GM18867 (cell line): ENCODE measurements at regions not wholly inside any gene's neighbourhood (a gene's known extent, or its start where the extent isn't known, plus 50 kb on each side); places are given as distances from the start of the nearest gene placed in this dataset.
A peak's percentile ranks its signal among the peaks of the same experiment; 100 is the strongest.
"Not testable (repeated sequence)": the region's sequence is repeated elsewhere in the genome, so short reads cannot be mapped to it uniquely, and the experiment has no call there.

Experiments
- ATAC-seq: cut with Tn5 transposase; IDR thresholded peaks from one replicate; pipeline ENCODE4 v1.9.1; 2021; ENCODE audit warnings: mild to moderate bottlenecking, moderate library complexity; ENCODE audit not compliant: unreplicated experiment

GRCh38 chr4:54861201-54861600 lies 203.4 kb downstream of the KIT start:
- no peak for ATAC-seq

DNA sequence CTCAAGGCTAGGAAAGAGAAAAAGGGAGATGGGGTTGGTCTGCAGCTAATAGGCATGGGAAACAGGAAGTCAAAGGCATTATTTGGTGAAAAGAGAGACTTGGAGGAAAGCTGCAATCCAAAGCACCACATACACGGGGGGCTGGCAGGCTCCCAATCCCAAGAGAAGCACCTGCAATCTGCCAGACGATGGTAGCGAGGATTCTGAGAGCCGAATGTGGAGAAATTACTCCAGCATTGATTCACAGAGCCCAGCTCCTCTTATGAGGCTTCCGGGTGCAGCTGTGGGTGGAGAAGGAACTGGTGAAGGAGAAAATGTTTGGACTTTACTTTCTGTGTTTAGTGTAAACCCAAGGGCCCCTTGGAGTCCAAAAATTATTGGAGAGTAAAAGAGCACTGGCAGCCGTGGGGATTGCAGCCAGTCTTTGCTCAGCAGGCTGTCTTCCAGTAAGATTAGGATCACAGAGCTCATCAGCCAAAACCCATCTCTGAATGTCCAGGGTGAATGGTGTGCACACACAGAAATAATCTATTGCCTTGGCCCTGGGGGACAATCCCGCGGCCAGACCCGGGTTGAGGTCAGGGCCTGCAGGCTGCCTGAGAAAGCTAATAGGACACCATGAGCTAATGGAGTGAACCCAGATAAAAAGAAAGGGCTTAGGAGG lies 197.6 kb downstream of the KIT start:
- ATAC-seq = no peak

- ATAC-seq = no peak
These were observed 194.8 kb downstream of the KIT start for GRCh38 chr4:54852602-54853001.

DNA sequence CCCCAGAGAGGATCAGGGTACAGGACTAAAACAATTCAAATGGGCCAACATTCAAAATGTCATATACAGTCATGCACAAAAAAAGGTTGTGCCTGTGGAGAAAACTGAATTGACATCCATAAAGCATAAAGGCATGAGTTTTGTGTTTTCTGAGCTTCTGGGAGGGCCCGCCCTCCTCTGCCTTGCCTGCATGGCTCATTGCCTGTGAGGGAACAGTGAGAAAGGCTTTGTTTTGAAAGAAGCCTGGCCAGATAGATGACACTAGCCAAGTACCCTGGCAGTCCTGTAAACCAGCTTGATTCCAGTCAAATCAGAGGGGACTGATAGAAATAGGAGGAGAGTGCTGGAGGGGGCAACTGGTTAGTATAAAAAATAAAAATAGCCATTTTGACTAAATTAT lies 194.3 kb downstream of the KIT start:
- ATAC-seq = no peak

DNA sequence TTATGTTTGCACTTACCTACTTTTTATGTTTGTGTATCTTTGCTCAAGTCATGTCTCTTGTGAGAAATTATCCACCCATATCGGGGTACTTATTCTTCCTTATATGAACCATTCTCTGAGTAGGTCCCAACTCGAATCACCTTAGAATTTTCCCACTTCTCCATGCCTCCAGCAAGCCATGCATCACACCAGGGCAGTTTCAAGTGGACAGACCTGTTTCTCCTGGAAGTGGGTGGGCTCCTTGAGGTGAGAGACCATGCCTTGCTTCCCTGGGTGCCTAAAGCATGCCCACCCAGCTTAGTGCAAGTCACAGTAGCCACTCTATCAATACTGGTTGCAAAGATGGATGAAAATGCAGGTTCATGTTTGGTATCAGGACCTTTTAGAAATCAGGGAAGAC lies 187.2 kb downstream of the KIT start:
- no peak for ATAC-seq

DNA sequence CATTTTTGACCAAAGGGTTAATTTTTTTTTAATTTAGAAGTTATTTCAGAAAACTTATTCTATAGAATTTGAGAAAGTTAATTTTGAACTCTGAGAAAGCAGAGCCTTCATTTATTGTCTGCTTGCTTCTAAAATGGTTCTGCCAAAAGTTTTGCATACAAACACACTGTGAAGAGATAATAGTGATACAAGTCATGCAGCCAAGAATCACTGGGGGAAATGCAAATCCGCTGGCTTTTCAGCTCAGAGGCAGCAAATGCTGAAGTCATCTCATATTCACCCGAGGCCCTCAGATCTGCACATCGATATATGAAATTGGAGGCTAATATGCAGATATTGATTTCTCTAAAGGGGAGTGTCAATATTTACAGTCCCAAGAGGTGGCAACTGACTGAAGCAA lies 186.2 kb downstream of the KIT start:
- ATAC-seq = peak; percentile 78

- no peak for ATAC-seq
These were observed 185.3 kb downstream of the KIT start for GRCh38 chr4:54843106-54843505.

DNA sequence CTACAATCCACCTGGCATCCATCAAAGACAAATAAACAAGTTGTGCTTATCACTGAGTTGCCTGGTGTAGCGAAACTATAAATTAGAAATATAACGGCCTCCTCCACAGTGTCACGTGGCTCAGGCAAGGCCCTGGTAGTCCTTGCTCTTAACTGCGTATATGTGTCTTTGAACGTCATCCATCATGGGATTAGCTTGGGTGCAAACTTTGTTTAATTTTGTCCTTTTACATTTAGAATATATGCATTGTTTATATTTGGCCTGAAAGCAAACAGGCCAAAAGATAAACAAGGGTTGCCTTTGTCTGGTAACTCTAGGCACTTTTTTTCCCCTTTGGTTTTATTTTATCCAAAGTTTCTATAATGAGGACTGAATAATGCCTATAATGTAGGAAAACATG lies 184.9 kb downstream of the KIT start:
- ATAC-seq = no peak

DNA sequence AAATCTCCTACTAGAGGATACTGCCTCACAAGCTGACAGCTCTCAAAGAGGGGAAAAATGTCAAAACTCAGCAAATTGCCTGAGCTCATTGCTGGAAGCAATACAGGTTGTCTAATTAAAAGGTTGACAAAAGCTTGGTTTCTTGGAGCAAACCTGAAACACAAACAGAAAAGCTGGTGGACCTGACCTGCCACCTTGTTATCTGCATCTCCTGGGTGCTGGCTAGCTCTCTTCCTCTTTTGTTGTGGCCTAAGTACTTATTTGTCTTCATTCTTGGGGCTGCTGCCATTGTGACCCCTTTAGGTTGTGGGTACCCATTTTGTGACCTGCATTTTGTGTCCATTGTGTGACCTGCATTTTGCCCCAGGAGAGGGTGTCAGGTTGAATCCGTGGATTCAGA lies 184.5 kb downstream of the KIT start:
- no peak for ATAC-seq

DNA sequence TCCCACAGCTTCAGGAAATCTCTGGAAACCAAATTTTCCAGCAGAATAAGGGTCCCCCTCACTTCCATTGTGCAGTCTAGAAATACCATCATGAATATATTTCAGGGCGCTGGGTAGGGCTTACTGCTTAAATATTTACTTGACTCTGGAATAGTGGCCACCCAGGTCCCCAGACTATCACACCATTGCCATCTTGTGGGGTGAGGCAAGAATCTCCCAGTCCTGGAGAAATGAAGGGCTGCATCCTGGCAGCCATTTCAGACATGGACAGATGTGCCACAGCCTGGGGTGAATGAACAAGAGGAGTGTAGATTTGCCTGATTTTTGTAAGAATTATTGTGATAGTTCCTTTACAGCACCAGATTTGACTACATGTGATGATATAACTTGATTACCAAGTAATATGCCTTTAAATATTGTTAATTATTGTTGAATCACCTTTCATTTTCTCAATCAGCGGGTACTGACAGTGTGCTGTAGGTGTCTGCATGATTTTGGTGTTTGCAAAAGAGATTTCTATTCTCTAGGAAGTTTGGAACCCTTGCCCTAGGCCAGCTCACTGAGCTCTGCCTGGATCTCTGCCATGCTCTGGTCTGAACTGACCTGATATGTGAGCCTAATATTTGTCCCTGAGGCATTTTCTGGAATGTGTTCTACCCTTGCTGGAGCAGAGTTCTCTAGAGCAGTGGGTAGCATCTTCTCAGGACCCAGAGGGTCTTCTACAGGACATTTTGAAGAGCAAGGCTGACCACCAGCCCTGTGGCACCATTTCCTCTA lies 183.4 kb downstream of the KIT start:
- ATAC-seq = no peak

DNA sequence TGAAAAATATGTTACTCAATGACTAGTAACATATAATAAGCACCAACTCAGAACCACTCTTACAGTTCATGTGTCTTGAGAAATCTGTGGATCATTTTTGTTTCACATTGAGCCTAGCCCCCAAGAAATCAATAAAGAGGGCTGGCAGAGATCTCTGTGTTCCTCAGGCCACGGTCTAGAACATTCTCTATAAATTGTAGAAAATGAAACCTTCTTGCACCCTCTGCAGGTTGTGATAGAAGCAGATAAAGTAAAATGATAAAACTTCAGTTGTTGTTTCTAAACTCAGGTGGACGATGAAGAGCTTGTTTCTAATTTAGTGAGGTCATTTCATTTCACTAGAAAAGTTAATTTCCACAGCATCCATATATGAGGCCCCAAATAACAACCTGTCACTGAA lies 182.7 kb downstream of the KIT start:
- ATAC-seq = no peak

DNA sequence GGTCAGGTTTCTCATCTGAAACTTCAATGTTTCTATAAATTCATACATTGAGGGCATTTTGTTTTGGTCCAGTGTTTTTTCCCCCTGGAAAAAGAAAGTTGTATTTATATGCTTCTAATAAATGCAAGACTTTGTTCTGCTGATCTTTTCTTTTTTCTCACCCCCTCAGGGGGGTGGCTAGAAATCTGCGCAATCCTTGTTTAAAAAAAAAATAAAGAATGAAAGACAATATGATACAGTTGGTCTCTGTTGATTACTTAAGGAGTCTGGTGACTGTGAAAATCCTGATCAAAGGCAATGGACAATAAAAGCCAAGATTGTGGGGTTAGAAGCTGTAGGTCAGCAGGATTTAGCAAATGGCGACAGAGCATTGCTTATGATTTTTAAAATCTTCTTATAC lies 180.5 kb downstream of the KIT start:
- ATAC-seq = no peak

GRCh38 chr4:54837576-54838140 lies 179.9 kb downstream of the KIT start:
- ATAC-seq = no peak

- ATAC-seq = not testable (repeated sequence)
These were observed 170.6 kb downstream of the KIT start for GRCh38 chr4:54828361-54828760.

DNA sequence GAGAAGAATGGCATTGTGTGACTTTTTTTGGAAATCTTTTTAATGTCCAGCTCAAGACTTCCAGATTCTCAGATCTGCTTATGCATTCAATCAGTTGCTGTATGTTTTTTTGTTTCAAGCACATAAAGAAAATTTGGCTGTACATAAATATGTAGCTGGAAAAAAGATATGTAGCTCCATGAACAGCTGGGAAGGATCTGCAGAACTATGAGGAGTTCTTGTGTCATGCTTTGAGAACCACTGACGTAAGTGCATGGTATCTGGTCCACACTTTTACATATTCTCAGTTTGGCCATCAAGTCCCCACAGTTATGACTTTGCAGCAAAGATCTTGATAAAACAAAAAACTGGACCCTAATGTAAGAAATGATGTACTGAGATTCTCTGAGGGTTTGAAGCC lies 165.9 kb downstream of the KIT start:
- no peak for ATAC-seq

- ATAC-seq = no peak
These were observed 161.3 kb downstream of the KIT start for GRCh38 chr4:54819034-54819433.

DNA sequence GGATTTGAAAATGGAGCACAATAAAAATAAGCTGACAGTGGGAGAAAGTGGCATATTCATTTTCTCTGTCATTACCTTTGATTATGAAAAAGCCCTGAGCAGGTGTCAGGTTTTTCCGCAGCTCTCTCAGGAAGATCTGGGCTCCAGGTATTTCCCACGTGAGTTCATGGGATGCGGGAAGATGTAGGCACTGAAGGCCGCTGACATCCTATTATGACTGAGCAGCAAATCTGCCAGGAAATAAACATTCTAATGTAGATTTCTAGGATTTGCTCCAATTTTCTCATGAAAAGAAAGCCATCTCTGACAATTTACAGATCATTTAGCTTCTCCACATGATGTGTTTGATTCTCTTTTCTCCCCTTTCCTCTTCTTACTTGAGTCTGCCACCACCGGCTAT lies 160.7 kb downstream of the KIT start:
- ATAC-seq = no peak

DNA sequence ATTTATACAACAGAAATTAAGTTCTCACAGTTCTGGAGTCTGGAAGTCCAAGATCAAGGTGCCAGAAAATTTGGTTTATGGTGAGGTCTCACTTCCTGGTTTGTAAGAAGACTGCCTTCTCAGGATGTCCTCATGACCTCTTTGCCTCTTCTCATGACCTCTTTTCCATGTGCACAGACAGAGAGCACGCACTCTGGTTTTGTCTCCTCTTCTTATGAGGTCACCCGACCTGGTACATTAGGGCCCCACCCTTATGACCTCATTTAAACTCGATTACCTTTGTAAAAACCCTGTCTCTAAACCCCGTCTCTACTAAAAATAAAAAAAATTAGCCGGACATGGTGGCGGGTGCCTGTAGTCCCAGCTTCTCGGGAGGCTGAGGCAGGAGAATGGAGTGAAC lies 155.9 kb downstream of the KIT start:
- ATAC-seq = no peak

- ATAC-seq = no peak
These were observed 148.6 kb downstream of the KIT start for GRCh38 chr4:54806351-54806750.

GRCh38 chr4:54802336-54802735 lies 144.6 kb downstream of the KIT start:
- no peak for ATAC-seq

DNA sequence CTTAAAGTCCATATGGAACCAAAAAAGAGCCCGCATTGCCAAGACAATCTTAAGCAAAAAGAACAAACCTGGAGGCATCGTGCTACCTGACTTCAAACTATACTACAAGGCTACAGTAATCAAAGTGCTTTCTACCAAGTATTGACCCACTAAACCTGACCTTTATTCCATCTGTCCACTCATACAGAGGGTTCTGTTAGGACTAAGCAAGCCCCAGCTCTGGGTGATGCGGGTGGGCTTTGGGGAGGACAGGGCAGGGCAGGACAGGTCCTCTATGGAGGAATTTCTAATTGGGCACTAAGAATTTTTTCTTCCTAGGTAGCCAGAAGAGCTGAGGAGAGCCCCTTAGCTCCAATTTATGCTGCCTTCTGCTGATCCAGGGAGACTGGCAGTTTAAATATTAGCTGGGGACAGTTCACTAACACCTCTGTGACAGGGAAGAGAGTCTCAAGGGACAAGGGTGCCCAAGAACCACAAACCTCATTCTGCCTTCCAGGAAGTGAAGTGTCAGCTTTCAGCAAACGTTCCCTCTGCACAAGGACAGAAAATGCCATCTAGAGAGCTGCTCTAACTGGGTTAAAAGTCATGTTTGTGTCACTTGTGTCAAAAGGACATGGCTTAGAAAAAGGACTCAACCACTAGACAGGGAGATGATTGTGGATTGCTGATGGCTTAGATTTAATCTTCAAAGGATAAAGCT lies 143.2 kb downstream of the KIT start:
- ATAC-seq = peak; percentile 61

GRCh38 chr4:54794579-54794978 lies 136.8 kb downstream of the KIT start:
- no peak for ATAC-seq
